NB4 (cell line): ENCODE measurements at regions not wholly inside any gene's neighbourhood (a gene's known extent, or its start where the extent isn't known, plus 50 kb on each side); places are given as distances from the start of the nearest gene placed in this dataset.

ENCODE experiments used
- DNase-seq: peaks from one replicate; pipeline ENCODE4 v3.0.0; 2010; ENCODE audit warnings: low read depth
- H3K4me3 ChIP-seq: one replicate; pipeline ENCODE4 v1.5.1; 2011; ENCODE audit warnings: mild to moderate bottlenecking, low read depth, low read length, moderate library complexity
- CTCF ChIP-seq: IDR thresholded peaks from one replicate; pipeline ENCODE4 v1.5.1; 2012; ENCODE audit warnings: low read depth, low read length
- MAX ChIP-seq: IDR thresholded peaks from 2 replicates; pipeline ENCODE4 v1.6.1; 2011; ENCODE audit warnings: low read depth, low read length
- MYC ChIP-seq: IDR thresholded peaks from 2 replicates; pipeline ENCODE4 v1.6.1; 2011; ENCODE audit warnings: low read depth, low read length
- POLR2A ChIP-seq: IDR thresholded peaks from 2 replicates; pipeline ENCODE4 v1.6.1; 2011; ENCODE audit warnings: mild to moderate bottlenecking; ENCODE audit not compliant: insufficient read length; ENCODE audit errors: extremely low read depth

- DNase-seq, result no peak
- TF ChIP-seq POLR2A (no peak), MYC (no peak)
- no peak overlapping the region for H3K4me3 ChIP-seq
Observed at GRCh38 chr15:29548006-29548405, 274.3 kb downstream of the TJP1 start.

- DNase-seq, result no peak
- H3K4me3 ChIP-seq, result no peak overlapping the region
- TF ChIP-seq CTCF (no peak), MAX (no peak), POLR2A (no peak), MYC (no peak)
Observed at GRCh38 chr15:29544513-29545128, 275.0 kb upstream of the NSMCE3 start.

- DNase-seq, result no peak
- no peak overlapping the region for H3K4me3 ChIP-seq
- TF ChIP-seq MAX (no peak), MYC (no peak), POLR2A (no peak), CTCF (no peak)
Observed at GRCh38 chr15:29542994-29543393, 273.4 kb upstream of the NSMCE3 start.

GRCh38 chr15:29541309-29541708 lies 271.7 kb upstream of the NSMCE3 start:
- no peak for DNase-seq
- TF ChIP-seq MYC (no peak), CTCF (no peak), POLR2A (no peak), MAX (no peak)
- no peak overlapping the region for H3K4me3 ChIP-seq

GRCh38 chr15:29540479-29540878 lies 270.9 kb upstream of the NSMCE3 start:
- no peak for DNase-seq
- TF ChIP-seq CTCF (no peak), MYC (no peak), POLR2A (no peak), MAX (no peak)
- H3K4me3 ChIP-seq, result no peak overlapping the region

- DNase-seq, result no peak
- TF ChIP-seq CTCF, result no peak
- no peak for TF ChIP-seq MAX
- no peak for TF ChIP-seq POLR2A
- no peak for TF ChIP-seq MYC
- no peak overlapping the region for H3K4me3 ChIP-seq
Observed at GRCh38 chr15:29539736-29540135, 270.1 kb upstream of the NSMCE3 start.
